ENCODE measurements at regions not wholly inside any gene's neighbourhood (a gene's known extent, or its start where the extent isn't known, plus 50 kb on each side); places are given as distances from the start of the nearest gene placed in this dataset.
"Not testable (repeated sequence)": the region's sequence is repeated elsewhere in the genome, so short reads cannot be mapped to it uniquely, and the experiment has no call there.

GRCh38 chr6:131336596-131336995 lies 201.3 kb downstream of the AKAP7 start:
- no CpG with 5 or more reads among the region's 4 CpGs for WGBS (ENCODE audit: insufficient coverage, insufficient read length)
- Histone ChIP-seq H3K27me3 (ENCODE audit: control insufficient read depth, insufficient read depth, low read length) (no peaks in the 10 kb centered on the region; the same call in 1 of the 2 replicates), H3K9me3 (ENCODE audit: control insufficient read depth, insufficient read depth, low read length) (no peaks in the 10 kb centered on the region), H3K36me3 (ENCODE audit: control insufficient read depth, insufficient read depth, low read length) (no peaks in the 10 kb centered on the region), H3K27ac (ENCODE audit: low read length) (no peak overlapping the region), H3K4me1 (ENCODE audit: control insufficient read depth, insufficient read depth, low read length) (no peaks in the 10 kb centered on the region), H3K4me3 (ENCODE audit: low read length) (no peak overlapping the region)
- DNase-seq (ENCODE audit: low read depth, low spot score) = no peak

DNA sequence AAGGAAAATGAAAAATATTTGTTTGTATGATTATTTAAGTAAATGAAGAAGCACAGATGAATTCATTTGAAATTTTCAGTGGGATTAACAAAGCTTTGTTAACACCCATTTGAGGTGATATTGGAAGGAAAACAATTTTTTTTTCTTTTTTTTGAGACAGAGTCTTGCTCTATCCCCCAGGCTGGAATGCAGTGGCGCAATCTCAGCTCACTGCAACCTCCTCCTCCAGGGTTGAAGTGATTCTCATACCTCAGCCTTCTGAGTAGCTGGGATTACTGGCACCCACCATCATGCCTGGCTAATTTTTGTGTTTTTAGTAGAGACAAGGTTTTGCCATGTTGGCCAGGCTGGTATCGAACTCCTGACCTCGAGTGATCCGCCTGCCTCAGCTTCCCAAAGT lies 211.6 kb downstream of the AKAP7 start:
- not testable (repeated sequence) for H3K9me3 ChIP-seq (ENCODE audit: control insufficient read depth, insufficient read depth, low read length); H3K27ac ChIP-seq (ENCODE audit: low read length); H3K4me1 ChIP-seq (ENCODE audit: control insufficient read depth, insufficient read depth, low read length); DNase-seq (ENCODE audit: low read depth, low spot score); H3K27me3 ChIP-seq (ENCODE audit: control insufficient read depth, insufficient read depth, low read length); H3K36me3 ChIP-seq (ENCODE audit: control insufficient read depth, insufficient read depth, low read length); H3K4me3 ChIP-seq (ENCODE audit: low read length)
- WGBS (ENCODE audit: insufficient coverage, insufficient read length) = no CpG with 5 or more reads among the region's 4 CpGs

DNA sequence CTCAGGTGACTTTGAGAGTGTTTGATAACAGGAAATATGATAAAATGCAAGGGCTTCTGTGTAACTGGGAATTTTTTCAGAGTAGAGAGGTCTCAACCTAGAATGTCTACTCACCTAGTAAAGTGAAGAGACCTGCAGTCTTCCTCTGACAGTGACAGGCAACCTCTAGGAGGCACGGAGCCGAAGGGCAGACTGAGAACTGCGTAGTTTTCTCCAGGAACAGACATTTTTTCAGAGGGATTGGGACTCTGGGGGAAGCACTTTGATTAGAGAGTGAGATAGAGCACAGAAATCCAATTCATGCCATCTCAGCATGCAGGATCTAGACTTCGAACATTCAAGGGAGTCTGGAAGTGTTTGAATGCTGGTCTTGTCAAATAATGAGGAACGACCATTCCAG lies 213.3 kb downstream of the AKAP7 start:
- no peak for DNase-seq (ENCODE audit: low read depth, low spot score)
- no CpG with 5 or more reads among the region's 5 CpGs for WGBS (ENCODE audit: insufficient coverage, insufficient read length)

DNA sequence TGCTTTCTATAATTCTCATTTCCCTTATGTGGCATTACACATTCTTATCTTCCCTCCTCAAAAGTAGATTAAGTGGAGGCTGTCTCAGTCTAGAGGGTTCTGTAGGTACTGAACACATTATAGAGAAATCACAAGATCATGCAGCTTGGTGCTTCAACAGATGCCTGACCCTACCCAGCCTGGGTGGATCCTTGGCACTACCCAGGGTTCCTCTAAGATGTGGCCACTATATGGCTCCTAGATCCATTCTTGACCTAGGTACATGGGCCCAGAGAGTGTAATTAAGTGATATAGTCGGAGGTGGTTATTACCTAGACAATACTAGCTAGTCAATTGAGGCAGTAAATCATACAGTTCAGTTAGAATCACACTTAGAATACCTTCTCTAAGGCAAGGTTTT lies 213.9 kb downstream of the AKAP7 start:
- H3K4me3 ChIP-seq (ENCODE audit: low read length) = no peak overlapping the region
- H3K27me3 ChIP-seq (ENCODE audit: control insufficient read depth, insufficient read depth, low read length) = no peaks in the 10 kb centered on the region
- whole genome bisulfite sequencing (ENCODE audit: insufficient coverage, insufficient read length) = no CpG with 5 or more reads among the region's 1 CpG
- DNase-seq (ENCODE audit: low read depth, low spot score) = no peak
- H3K4me1 ChIP-seq (ENCODE audit: control insufficient read depth, insufficient read depth, low read length) = no peaks in the 10 kb centered on the region
- H3K36me3 ChIP-seq (ENCODE audit: control insufficient read depth, insufficient read depth, low read length) = no peaks in the 10 kb centered on the region
- H3K9me3 ChIP-seq (ENCODE audit: control insufficient read depth, insufficient read depth, low read length) = no peaks in the 10 kb centered on the region
- H3K27ac ChIP-seq (ENCODE audit: low read length) = no peak overlapping the region

More for the DNA sequence above, 213.3 kb downstream of the AKAP7 start:
- H3K4me3 ChIP-seq (ENCODE audit: low read length) = no peak overlapping the region
- H3K4me1 ChIP-seq (ENCODE audit: control insufficient read depth, insufficient read depth, low read length) = no peaks in the 10 kb centered on the region
- no peaks in the 10 kb centered on the region for H3K27me3 ChIP-seq (ENCODE audit: control insufficient read depth, insufficient read depth, low read length)
- H3K9me3 ChIP-seq (ENCODE audit: control insufficient read depth, insufficient read depth, low read length) = no peaks in the 10 kb centered on the region
- H3K36me3 ChIP-seq (ENCODE audit: control insufficient read depth, insufficient read depth, low read length) = no peaks in the 10 kb centered on the region
- H3K27ac ChIP-seq (ENCODE audit: low read length) = no peak overlapping the region

DNA sequence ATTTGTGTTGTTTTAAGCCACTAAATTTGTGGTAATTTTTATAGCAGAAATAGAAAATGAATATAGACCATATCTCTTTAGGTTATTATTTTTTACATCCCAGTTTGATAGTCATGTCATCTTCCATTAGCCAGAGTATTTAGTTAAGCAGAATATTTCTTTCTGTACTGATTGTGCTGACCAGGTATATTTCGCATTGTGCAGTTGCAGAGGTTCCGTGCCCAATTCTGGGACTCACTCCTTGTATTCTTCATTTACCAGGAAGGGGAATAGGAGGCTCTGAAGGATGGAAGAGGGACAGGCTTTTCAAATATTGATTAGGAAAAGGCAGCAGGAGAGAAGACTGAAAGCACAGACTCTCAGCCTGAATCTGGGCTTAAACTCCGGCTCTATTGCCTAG lies 217.8 kb downstream of the AKAP7 start:
- Histone ChIP-seq H3K36me3 (ENCODE audit: control insufficient read depth, insufficient read depth, low read length) (no peaks in the 10 kb centered on the region), H3K9me3 (ENCODE audit: control insufficient read depth, insufficient read depth, low read length) (no peaks in the 10 kb centered on the region), H3K4me3 (ENCODE audit: low read length) (no peak overlapping the region), H3K27me3 (ENCODE audit: control insufficient read depth, insufficient read depth, low read length) (no peaks in the 10 kb centered on the region), H3K4me1 (ENCODE audit: control insufficient read depth, insufficient read depth, low read length) (no peaks in the 10 kb centered on the region), H3K27ac (ENCODE audit: low read length) (no peak overlapping the region)
- DNase-seq (ENCODE audit: low read depth, low spot score) = no peak
- no CpG with 5 or more reads among the region's 3 CpGs for WGBS (ENCODE audit: insufficient coverage, insufficient read length)

DNA sequence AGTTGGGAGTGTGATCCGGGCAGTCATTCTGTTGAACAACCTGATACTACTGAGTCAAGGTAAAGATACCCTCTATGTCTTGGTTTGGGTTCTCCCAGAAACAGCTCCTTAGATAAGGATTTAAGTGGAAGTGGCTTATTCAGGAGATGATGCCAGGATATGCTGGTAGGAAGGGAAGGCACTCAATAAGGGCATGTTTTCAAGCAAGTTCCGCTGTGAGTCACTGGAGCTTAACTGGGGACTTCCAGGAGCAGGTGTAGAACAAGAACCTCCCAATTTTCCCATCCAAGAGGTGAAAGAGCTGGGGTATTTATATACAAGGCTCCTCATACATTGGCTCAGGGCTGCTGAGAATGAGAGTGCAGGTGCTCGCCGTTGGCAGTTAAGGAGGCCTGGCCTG lies 218.6 kb downstream of the AKAP7 start:
- Histone ChIP-seq H3K27me3 (ENCODE audit: control insufficient read depth, insufficient read depth, low read length) (no peaks in the 10 kb centered on the region), H3K4me1 (ENCODE audit: control insufficient read depth, insufficient read depth, low read length) (no peaks in the 10 kb centered on the region), H3K4me3 (ENCODE audit: low read length) (no peak overlapping the region), H3K9me3 (ENCODE audit: control insufficient read depth, insufficient read depth, low read length) (no peaks in the 10 kb centered on the region), H3K36me3 (ENCODE audit: control insufficient read depth, insufficient read depth, low read length) (no peaks in the 10 kb centered on the region), H3K27ac (ENCODE audit: low read length) (no peak overlapping the region)
- DNase-seq (ENCODE audit: low read depth, low spot score) = no peak
- WGBS (ENCODE audit: insufficient coverage, insufficient read length) = no CpG with 5 or more reads among the region's 4 CpGs

- Histone ChIP-seq H3K4me1 (ENCODE audit: control insufficient read depth, insufficient read depth, low read length) (no peaks in the 10 kb centered on the region), H3K27me3 (ENCODE audit: control insufficient read depth, insufficient read depth, low read length) (no peaks in the 10 kb centered on the region), H3K4me3 (ENCODE audit: low read length) (no peak overlapping the region), H3K9me3 (ENCODE audit: control insufficient read depth, insufficient read depth, low read length) (no peaks in the 10 kb centered on the region), H3K36me3 (ENCODE audit: control insufficient read depth, insufficient read depth, low read length) (no peaks in the 10 kb centered on the region), H3K27ac (ENCODE audit: low read length) (no peak overlapping the region)
- WGBS (ENCODE audit: insufficient coverage, insufficient read length) = no CpG with 5 or more reads among the region's 2 CpGs
- no peak for DNase-seq (ENCODE audit: low read depth, low spot score)
Measured at GRCh38 chr6:131354356-131354755, 218.7 kb upstream of the ARG1 start.

DNA sequence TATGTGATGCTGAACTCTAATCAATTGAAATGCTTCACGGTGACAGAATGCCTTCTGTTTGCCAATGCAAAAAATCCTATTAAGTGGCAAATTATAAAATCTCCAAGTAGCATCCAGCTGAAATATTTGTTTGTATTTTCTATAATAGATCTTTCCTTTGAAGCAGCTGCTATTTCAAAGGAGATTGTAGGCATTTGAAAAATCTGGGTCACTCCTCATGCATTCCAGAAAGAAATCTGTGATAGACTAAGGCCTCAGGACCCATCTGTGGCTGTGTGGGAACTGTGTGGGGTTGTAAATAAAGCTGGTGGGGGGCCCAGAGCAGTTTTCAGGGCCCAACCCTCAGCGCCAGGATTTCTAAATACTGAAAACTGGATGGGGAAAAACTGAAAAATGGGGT lies 216.9 kb upstream of the ARG1 start:
- Histone ChIP-seq H3K4me3 (ENCODE audit: low read length) (no peak overlapping the region), H3K36me3 (ENCODE audit: control insufficient read depth, insufficient read depth, low read length) (no peaks in the 10 kb centered on the region), H3K4me1 (ENCODE audit: control insufficient read depth, insufficient read depth, low read length) (no peaks in the 10 kb centered on the region), H3K27ac (ENCODE audit: low read length) (no peak overlapping the region), H3K9me3 (ENCODE audit: control insufficient read depth, insufficient read depth, low read length) (no peaks in the 10 kb centered on the region), H3K27me3 (ENCODE audit: control insufficient read depth, insufficient read depth, low read length) (no peaks in the 10 kb centered on the region)
- WGBS (ENCODE audit: insufficient coverage, insufficient read length) = no CpG with 5 or more reads among the region's 2 CpGs
- DNase-seq (ENCODE audit: low read depth, low spot score) = no peak

DNA sequence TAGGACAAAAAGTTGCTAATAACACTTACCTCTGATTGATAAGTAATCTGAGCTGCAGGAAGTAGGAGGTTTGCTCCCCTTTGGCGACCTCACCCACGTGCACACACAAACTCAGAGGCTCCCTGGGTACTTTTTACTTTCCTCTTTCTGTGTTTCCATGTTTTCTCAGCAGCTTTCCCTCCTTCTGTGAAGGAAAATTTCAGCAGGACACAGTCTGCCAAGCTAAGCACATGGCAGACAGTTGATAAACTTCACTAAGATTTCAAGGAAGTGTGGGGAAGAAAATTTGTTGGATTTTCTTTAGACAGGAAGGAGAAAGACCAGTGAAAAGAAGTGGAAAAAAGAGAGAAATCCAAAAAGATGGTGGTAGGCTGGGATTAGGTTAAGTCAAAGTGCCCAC lies 215.5 kb upstream of the ARG1 start:
- no peak overlapping the region for H3K4me3 ChIP-seq (ENCODE audit: low read length)
- H3K36me3 ChIP-seq (ENCODE audit: control insufficient read depth, insufficient read depth, low read length) = no peaks in the 10 kb centered on the region
- H3K9me3 ChIP-seq (ENCODE audit: control insufficient read depth, insufficient read depth, low read length) = no peaks in the 10 kb centered on the region
- no peaks in the 10 kb centered on the region for H3K27me3 ChIP-seq (ENCODE audit: control insufficient read depth, insufficient read depth, low read length)
- no peak overlapping the region for H3K27ac ChIP-seq (ENCODE audit: low read length)
- no peaks in the 10 kb centered on the region for H3K4me1 ChIP-seq (ENCODE audit: control insufficient read depth, insufficient read depth, low read length)
- WGBS (ENCODE audit: insufficient coverage, insufficient read length) = no CpG with 5 or more reads among the region's 2 CpGs
- no peak for DNase-seq (ENCODE audit: low read depth, low spot score)

DNA sequence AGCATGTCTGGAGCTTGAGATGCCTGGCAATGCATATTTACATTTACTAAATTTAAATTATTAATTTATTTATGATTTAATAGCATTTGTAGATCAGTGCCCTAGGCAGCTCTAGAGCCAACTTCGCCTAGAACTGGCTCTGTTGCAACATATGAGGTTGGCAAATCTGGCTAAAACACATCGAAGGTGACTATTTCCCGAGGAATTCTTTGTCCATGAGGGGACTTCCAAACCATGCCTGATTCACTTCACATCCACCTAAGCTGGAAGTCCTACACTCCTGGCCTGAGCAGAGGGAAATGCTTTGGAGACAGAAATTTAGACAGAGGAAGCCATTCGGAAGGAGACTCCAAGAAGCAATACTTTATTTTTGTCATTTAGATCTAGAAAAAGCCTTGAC lies 211.0 kb upstream of the ARG1 start:
- Histone ChIP-seq H3K4me3 (ENCODE audit: low read length) (no peak overlapping the region), H3K36me3 (ENCODE audit: control insufficient read depth, insufficient read depth, low read length) (no peaks in the 10 kb centered on the region), H3K4me1 (ENCODE audit: control insufficient read depth, insufficient read depth, low read length) (no peaks in the 10 kb centered on the region), H3K27ac (ENCODE audit: low read length) (no peak overlapping the region), H3K27me3 (ENCODE audit: control insufficient read depth, insufficient read depth, low read length) (no peaks in the 10 kb centered on the region), H3K9me3 (ENCODE audit: control insufficient read depth, insufficient read depth, low read length) (no peaks in the 10 kb centered on the region)
- WGBS (ENCODE audit: insufficient coverage, insufficient read length) = no CpG with 5 or more reads among the region's 4 CpGs
- no peak for DNase-seq (ENCODE audit: low read depth, low spot score)

DNA sequence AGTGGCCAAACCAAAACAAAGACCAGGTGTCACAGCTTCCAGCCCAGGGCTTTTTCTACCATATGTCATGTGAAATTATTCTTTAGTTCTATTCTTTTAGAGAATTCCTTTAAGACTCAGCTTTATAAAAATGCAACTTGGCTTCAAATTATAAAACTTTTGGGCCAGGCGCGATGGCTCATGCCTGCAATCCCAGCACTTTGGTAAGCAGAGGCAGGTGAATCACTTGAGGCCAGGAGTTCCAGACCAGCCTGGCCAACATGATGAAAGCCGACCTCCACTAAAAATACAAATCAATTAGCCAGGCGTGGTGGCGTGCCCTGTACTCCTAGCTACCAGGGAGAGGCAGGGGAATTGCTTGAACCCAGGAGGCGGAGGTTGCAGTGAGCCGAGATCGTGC lies 210.3 kb upstream of the ARG1 start:
- no peak overlapping the region for H3K4me3 ChIP-seq (ENCODE audit: low read length)
- no peak overlapping the region for H3K27ac ChIP-seq (ENCODE audit: low read length)
- no CpG with 5 or more reads among the region's 8 CpGs for WGBS (ENCODE audit: insufficient coverage, insufficient read length)
- no peak for DNase-seq (ENCODE audit: low read depth, low spot score)
- H3K9me3 ChIP-seq (ENCODE audit: control insufficient read depth, insufficient read depth, low read length) = no peaks in the 10 kb centered on the region
- no peaks in the 10 kb centered on the region for H3K36me3 ChIP-seq (ENCODE audit: control insufficient read depth, insufficient read depth, low read length)
- H3K4me1 ChIP-seq (ENCODE audit: control insufficient read depth, insufficient read depth, low read length) = no peaks in the 10 kb centered on the region
- no peaks in the 10 kb centered on the region for H3K27me3 ChIP-seq (ENCODE audit: control insufficient read depth, insufficient read depth, low read length)

Measured in iPS DF 6.9 (cell line).